ENCODE measurements at regions not wholly inside any gene's neighbourhood (a gene's known extent, or its start where the extent isn't known, plus 50 kb on each side); places are given as distances from the start of the nearest gene placed in this dataset.
A peak's percentile ranks its signal among the peaks of the same experiment; 100 is the strongest.
"Not testable (repeated sequence)": the region's sequence is repeated elsewhere in the genome, so short reads cannot be mapped to it uniquely, and the experiment has no call there.

GRCh38 chr2:64745562-64745961, 91.8 kb upstream of the SERTAD2 start:
- DNase-seq = no peak

GRCh38 chr2:64747690-64748091, 94.0 kb upstream of the SERTAD2 start:
- not testable (repeated sequence) for DNase-seq

- no peak for DNase-seq
Observed at GRCh38 chr2:64748147-64748546, 94.4 kb upstream of the SERTAD2 start.

GRCh38 chr2:64748561-64748960, 94.8 kb upstream of the SERTAD2 start:
- DNase-seq = no peak

- DNase-seq = no peak
Observed at GRCh38 chr2:64749446-64749845, 95.7 kb upstream of the SERTAD2 start.

GRCh38 chr2:64750001-64750816, 96.5 kb upstream of the SERTAD2 start:
- peak; percentile 43 to 51 for DNase-seq

- peak; percentile 97 to 98 for DNase-seq
Observed at GRCh38 chr2:64750817-64751285, 97.1 kb upstream of the SERTAD2 start.

- peak in 1 of 2 donors; percentile 41 for DNase-seq
Observed at GRCh38 chr2:64751286-64752260, 97.9 kb upstream of the SERTAD2 start.

GRCh38 chr2:64753399-64753798, 99.7 kb upstream of the SERTAD2 start:
- no peak for DNase-seq

GRCh38 chr2:64754570-64754969, 100.9 kb upstream of the SERTAD2 start:
- DNase-seq = no peak

- no peak for DNase-seq
Observed at GRCh38 chr2:64757126-64757525, 103.4 kb upstream of the SERTAD2 start.

GRCh38 chr2:64760128-64760527, 106.4 kb upstream of the SERTAD2 start:
- DNase-seq = no peak

GRCh38 chr2:64762301-64762997, 108.7 kb upstream of the SERTAD2 start:
- no peak for DNase-seq

- DNase-seq = no peak
Observed at GRCh38 chr2:64763126-64763525, 109.4 kb upstream of the SERTAD2 start.

- no peak for DNase-seq
Observed at GRCh38 chr2:64765160-64765805, 111.6 kb upstream of the SERTAD2 start.

- DNase-seq = no peak
Observed at GRCh38 chr2:64766841-64767669, 113.3 kb upstream of the SERTAD2 start.

- DNase-seq = peak; percentile 78 to 79
Observed at GRCh38 chr2:64767670-64768468, 114.2 kb upstream of the SERTAD2 start.

GRCh38 chr2:64768491-64769005, 114.8 kb upstream of the SERTAD2 start:
- no peak for DNase-seq

GRCh38 chr2:64769392-64770044, 115.8 kb upstream of the SERTAD2 start:
- DNase-seq = no peak
